HG02763 (cell line): ENCODE measurements at regions not wholly inside any gene's neighbourhood (a gene's known extent, or its start where the extent isn't known, plus 50 kb on each side); places are given as distances from the start of the nearest gene placed in this dataset.

Experiments
- ATAC-seq: cut with Tn5 transposase; IDR thresholded peaks from one replicate; pipeline ENCODE4 v1.9.1; 2021; ENCODE audit warnings: mild to moderate bottlenecking, moderate library complexity; ENCODE audit not compliant: unreplicated experiment

DNA sequence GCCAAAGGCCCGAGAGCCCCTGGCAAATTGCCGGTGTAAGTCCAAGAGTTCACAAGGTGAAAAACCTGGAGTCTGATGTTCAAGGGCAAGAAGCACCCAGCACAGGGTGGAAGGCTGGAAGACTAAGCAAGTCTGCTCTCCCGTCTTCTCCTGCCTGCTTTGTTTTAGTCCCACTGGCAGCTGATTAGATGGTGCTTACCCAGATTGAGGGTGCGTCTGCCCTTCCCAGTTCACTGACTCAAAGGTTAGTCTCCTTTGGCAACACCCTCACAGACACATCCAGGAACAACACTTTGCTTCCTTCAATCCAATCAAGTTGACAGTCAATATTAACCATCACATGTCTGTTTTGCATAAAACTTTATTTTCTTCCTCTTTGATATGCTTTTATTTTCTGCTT, 157.4 kb downstream of the HS3ST1 start:
- no peak for ATAC-seq

DNA sequence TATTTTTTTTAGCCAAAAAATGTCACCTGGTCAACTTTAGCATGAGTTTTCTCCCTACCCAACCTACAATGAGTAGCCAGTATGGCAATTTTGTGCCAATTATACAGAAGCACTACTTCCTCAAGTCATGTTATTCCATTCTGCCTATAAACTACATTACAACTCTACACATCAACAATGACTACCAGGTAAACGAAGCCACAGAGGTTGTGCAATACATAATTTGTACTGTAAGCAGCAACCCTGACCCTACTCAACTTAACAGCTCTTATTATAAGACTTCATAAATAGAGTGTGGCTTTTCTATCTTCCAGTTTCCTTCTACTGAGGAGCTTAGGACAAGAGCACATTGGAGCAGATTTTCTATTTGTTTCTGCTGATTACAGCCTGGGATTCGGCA, 160.5 kb downstream of the HS3ST1 start:
- ATAC-seq, result no peak

DNA sequence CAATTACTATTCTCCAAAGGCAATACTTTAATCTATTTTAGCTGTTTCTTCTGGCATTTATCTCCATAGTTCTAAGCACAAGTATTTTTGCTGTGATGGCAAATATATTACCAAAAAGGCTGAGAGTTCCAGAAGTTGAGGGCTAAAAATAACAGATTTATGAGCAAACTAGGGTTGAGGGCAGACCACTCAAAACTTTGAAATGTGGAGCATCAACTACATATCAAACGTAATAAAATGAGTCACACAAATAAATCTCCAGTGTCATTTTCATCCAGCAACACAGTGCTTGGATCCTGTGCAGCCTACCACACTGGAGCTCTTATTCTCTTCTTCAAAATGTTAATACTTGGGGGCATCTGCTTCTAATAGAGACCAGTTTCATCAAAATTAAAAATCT, 163.9 kb downstream of the HS3ST1 start:
- ATAC-seq, result no peak

DNA sequence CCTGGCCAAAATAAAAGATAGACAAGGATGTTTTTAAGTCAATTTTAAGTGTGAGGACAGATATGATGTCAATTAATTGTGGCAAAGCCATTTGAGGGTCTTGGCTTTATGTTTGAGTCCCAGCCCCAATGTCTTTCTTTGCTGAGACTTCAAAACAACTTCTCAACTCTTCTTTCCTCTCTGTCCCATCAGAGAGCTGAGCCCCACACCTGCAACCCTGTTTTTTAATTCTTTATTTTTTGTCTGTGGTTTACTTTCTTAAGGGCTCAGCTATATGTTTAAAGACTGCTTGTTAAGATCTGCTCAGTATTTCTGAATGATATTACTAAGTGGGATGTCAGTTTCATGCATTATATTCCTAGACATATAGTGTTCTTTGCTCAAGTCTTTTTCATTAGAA, 164.3 kb downstream of the HS3ST1 start:
- ATAC-seq, result no peak

DNA sequence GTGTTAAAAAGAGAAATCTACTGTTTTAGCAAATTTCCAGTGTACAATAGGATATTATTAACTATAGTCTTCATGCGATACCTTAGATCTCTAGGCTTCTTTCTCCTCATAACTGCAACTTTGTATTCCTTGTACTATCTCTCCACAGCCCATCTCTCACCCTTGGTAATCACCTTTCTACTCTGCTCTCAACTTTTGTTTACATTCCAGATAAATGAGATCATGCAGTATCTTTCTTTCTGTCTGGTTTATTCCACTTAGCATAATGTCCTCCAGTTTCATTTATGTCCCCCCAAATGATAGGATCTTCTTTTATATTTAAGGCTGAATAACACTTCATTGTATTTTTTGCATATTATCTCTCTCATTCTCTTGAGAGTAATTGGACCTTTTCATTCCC, 165.5 kb downstream of the HS3ST1 start:
- ATAC-seq, result no peak

DNA sequence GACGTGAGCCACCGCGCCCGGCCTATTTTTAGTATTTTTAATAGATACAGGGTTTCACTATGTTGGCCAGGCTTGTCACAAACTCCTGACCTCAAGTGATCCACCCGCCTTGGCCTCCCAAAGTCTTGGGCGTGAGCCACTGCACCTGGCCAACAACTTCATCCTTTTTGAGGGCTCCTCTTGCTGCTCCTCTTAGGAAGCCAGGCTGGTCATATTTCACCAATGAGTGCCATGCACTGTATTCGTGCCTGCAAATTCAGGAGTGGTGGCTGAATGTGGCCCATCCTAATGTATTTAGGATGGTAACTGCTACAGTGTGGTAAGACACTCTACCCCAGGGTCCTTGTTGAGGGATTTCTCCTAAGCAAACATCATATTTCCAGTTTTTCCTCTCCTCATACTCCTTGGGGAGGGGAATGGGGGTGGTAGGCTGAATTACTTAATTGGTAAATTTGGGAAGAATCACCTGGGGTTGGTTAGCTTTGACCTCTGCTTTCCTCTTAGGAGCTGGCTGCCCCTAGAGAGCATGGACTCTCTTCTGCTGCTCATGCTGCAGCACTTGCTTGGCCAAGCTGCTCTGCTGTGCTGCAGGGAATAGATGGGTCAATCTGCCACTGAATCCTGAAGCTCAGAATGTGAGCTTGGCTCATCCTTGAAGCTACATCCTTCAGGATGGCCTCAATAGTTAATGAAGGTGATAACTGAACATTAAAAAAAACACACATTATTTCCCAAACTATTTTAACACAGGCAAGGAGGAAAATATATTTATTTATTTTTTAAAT, 167.4 kb downstream of the HS3ST1 start:
- ATAC-seq, result no peak

DNA sequence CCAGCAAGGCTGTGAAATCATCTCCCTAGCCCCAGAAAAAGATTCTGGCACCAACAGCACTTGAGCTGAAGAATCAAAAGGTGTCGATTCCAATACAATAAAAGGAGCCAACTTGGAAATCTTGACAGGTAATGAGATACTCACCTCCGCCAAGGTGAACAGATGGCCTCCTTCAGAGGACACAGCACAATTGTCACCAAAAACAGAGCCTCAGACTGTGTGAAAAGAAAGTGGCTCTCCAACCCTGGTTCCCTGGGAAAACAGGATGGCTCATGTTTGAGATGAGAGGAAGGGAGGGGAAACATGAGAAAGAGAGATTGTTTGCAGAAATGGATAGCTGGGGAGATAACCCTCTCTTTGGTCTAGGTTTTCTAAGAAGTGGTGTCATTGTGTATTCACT, 168.9 kb downstream of the HS3ST1 start:
- ATAC-seq, result no peak

DNA sequence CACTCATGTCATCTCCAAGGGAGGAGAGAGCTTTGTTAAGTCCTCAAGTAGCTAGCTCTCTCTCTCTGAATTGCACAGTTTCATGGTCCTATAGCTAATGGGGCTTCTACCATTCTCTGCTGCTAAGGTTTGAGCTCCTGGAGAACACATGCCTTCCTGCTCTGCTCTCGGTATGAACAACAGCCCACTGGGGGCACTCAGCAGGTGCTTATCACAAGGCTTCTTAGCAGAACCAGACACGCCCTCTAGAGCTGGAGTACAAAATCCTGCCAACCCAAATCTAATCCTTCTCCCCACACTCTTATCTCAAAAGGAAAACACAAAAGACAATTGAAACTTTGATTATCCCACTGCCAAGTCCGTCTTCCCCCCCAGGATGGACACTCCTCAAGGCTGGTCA, 176.5 kb downstream of the HS3ST1 start:
- no peak for ATAC-seq

DNA sequence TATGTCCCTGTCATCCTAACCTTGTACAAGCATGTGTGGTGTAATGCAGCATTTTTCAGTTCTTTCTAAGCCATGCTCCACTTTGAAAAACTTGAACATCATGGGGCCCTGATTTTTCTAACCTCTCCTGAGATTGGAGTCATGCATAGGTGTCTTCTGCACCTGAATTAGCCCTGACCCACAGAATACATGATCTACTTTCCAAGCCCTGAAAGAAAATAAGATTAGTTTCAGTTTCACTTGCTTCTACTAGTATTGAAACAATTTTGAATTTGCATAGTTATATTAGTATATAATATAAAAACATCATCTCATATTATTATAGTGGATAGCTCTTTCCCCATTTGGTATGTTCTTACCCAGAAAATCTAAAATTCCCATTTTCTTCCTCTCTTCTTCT, 178.2 kb downstream of the HS3ST1 start:
- ATAC-seq, result no peak

DNA sequence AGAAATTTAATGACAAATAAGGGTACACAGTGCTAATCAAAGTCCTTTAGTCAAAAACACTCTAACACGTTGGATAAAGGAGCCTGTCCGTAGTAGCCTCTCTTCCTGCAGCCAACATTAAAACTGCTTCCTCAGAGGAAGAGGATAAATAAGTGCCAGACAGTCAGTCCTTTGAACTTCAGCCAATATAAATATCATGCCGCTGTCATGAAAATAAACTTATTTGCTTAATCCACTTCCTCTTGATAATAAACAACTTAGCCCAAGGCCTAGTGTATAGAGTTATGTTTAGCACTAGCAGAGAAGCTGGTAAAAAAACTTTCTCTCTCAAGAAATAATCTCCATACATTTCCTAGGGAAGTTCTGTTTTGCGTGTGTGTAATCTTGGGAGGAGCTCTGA, 196.7 kb downstream of the HS3ST1 start:
- no peak for ATAC-seq

DNA sequence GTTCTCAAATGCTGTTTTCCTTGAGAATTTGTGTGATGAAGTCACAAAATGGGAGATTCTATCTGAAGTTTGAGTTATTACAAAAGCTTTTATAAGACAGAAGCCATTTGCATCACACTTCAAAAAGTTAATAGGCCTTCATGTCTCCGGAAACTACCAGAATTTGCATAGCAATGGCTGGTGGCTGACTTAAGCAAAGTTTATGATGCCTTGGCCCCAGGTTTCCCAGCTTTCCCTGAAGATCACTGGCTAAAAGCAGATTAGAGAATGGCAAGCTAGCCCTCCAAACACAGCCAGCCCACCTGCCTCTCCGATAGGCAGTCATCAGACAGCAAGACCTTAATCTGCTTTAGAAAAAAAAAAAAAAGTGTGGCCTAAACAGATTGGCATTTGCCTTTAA, 197.8 kb downstream of the HS3ST1 start:
- no peak for ATAC-seq

DNA sequence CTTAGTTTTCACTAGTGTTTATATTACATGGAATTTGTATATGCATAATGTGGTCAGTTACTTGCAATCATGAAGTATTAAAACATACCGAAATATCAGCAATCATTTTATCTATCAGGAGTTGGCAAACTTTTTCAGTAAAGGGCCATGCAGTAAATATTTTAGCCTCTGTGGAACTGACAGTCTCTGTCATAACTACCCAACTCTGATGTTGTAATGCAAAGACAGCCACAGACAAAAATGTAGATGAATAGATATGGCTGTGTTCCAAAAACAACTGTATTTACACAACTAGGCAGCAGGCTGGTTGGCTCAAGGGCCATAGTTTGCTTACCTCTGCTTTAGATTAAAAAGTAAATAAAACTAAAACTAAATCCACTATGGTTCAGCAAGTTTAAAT, 200.2 kb downstream of the HS3ST1 start:
- no peak for ATAC-seq

DNA sequence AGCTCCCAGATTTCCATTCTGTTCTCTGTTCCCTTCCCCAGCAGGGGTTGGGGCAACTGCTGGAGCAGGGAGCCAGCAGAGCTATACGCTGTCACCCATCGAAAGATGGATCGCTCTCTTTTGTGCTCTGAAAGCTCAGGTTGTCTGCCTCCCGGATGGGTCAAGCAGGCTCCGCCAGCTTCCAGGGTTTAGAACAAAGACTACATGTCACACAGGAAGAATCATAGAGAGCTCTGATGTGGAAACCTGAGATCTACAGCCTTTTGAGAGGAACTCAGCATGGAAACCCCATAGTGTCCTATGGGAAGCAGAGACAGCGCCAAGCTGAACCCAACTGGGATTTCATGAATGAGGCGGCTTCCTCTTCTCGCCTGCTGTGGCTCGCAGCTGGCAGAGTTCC, 205.4 kb downstream of the HS3ST1 start:
- no peak for ATAC-seq

DNA sequence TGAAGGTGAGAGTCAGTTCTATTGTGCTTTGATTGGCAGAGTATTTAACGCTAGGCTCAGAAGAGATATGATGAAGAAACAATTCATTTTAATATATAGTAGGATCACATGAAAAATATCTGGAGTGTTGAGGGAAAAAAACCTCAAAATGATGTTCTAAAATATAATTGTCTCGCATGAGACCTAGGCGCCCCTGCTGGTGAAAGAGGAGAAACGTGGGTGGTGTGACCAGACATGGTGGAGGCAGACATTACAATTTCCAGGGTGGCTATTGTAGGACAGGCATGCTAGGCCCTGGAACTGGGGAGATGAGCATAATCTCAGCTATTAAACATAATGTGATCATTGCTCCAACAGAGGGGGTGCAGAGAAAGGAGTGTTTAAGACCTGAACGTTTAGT, 210.0 kb downstream of the HS3ST1 start:
- ATAC-seq, result no peak

DNA sequence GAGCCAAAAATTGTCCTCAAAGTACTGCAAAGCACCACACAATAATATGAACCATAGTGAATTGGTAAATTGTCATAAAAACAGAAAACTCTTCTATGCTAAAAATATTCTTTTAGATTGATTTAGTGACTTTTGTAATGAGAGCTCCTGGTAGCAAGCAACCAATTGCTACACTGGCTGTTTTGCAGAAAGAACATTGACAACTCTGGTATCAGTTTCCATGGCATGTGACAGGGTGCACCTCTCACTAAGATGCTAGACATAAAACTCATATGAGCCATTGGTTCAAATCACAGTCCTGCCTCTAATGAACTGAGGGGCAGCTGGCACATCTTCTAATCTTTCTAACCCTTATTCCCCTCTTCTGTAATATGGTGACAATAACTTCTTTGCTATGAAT, 212.2 kb downstream of the HS3ST1 start:
- ATAC-seq, result no peak

DNA sequence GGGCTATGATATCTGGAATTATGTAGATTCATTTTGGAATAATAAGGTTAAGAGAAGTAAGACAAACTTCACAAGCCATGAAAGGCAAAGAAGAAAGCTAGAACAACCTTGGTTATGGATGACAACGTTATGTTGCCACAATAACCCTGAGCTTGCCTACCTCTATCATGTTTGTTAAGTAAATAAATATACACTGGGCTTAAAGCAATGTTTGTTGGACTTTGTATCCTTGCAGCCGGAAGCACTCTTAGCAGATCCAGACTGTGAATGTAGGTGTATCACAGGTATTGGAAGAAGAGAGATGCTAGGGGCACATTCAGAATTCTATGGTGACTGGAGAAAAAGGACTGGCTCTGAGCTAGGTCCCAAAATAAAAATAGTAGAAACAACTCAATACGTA, 214.4 kb downstream of the HS3ST1 start:
- ATAC-seq, result no peak

DNA sequence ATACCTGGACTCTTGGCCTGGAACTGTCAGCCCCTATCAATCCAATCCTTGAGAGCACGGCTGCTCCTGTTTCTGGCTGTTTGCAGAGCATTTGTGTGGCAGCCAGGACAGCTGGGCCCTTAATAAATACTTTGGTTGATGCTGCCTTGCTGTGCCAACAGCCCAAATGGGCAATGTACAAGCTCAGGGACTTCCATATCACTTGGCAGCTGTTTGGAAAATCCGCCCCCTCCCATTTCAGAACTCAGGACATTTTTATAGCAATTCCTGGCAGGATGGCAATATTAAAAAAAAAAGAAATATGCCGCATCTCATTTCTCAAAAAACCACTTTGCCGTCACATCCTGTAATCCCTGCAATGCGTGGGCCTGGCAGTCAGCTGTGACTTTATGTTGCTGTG, 218.9 kb downstream of the HS3ST1 start:
- ATAC-seq, result no peak

DNA sequence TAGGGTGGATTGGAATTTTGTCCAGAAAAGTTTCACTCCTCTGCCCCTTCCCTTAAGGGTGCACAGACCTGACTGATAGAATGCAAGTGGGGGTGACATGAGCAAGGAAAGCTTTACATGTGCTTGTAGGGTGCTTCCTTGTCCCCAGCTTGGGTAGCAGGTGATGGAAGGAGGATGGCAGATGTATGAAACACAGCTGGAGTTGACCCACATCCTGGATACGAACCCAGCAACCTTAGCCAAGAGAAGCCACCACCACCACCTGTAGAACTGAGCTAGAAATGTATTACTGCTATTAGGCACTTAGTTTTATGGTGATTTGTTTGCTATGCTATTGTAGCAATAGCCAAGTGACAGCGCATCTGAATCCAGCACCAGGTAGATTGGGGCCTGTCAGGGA, 227.4 kb downstream of the HS3ST1 start:
- no peak for ATAC-seq

DNA sequence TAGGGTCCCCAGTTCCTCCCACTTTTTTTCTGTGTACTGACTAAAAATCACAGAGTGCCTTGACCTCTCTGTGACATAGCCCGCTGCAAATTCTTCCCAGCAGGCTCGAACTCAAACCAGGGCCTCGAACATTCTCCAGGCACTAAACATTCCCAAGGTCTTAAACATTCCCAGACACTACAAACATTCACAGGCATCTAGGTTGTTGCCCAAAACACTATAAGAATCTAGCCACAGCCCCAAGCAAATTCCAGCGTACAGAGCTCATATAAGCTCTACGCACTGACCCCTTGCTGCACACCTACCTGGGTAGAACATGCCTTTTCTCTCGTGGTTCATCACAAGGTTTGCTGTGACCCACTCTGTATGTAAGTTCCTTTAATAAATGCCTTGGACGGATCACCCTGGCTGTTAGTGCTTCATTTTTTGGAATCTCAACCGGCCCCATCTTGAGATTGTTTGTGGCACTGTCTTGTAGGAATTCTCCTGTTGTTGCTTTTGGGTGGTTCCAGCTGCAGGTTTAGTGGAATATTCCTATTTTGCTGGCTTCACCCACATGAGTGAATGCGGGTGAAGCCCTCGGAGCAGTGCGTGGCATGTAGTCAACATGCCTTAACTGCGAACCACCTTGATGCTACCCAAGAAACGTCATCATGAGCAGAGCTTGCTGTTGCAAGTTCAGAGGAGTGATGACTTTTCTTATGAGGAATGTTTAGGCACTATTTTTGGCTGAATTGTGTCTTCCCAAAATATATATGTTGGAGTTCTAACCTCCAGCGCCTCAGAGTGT, 230.0 kb downstream of the HS3ST1 start:
- no peak for ATAC-seq

DNA sequence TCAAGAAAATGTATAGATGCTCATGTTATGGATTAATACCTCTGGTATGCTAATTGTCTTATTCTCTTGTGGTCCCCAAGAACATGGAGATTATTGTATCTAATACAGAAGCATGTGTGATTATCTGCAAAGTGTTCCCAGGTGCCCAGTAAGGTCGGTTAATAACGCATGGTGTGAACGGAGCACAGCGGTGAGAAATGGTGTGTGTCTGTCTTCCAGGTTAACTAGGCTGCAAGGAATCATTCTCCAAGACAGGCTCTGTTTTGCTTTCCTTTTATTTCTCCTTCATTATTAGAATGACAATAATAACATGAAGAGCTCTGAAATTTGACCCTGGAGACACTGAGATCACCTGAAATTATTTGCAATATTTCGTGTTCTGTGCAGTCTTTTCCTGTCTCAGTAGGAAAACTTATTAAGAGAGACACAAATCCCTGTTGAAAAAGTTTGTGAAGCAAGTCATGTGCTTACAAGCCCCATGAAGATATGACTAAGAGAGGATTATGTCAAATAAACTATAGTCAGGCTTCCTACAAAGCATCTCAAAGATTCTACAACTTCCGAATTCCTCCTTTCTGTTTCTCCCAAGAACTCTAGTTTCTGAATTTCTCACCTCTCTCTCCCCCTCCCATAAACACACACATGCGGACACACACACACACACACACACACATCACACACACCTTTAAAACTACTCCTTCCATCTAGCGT, 230.9 kb downstream of the HS3ST1 start:
- no peak for ATAC-seq

DNA sequence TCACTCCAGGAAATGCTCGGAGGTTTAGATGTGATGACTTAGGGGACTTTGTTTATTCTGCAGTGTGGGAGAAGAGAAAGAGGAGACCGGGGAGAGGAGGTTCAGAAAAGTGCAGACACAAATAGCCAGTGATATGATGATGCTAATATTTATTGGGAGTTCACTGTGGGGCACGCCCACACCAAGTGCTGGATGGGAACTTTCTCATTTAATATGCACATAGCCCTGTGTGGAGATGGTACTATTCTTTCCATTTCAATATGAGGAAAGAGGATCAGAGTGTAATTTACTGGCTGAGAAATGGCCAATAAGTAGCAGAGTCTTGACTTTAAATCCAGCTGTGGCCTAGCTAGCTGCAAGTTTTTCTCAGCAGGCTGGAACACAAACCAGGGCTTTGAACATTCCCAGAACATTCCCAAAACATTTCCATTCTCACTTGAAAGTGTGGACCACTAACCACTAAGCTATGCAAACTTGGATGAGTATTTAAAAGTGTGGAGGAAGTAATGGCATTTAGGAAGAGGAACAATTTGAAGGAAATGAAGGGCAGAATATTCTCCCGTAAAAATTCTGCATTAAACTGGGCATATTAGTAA, 231.7 kb downstream of the HS3ST1 start:
- ATAC-seq, result no peak

DNA sequence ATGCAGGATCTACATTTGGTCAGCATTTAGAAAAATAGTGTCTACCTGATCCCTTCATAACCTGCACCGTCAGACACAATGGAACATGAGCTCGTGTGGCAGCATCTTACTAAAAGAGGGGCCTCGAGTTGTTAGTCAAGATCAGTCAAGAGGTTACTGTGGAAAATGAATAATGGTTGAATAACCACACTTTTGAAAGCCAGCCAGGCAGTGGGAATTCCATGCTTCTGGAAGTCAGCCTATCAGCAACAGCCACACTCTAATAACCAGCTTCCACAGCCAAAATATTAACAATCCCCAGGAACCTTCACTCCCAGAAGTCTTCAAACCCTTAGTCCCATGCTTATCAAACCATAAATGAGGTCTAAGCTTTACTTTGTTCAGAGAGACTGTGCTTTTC, 234.3 kb downstream of the HS3ST1 start:
- no peak for ATAC-seq
